GM23338 (cell line): ENCODE measurements at regions not wholly inside any gene's neighbourhood (a gene's known extent, or its start where the extent isn't known, plus 50 kb on each side); places are given as distances from the start of the nearest gene placed in this dataset.

Source experiments
- ATAC-seq: fragments of 200-7000 bp; cut with Tn5 transposase; 3 replicates; pipeline ENCODE4 v1.9.1; 2020
- DNase-seq: peaks from one replicate; pipeline ENCODE4 v3.0.0-alpha.2; 2015; ENCODE audit warnings: low spot score
- H2AFZ ChIP-seq: fragments of 200-600 bp; sonication (generic); 2 replicates; pipeline ENCODE4 v1.8.0; 2016; ENCODE audit warnings: antibody characterized with exemption, mild to moderate bottlenecking, moderate library complexity
- H3F3A ChIP-seq: fragments of 200-600 bp; sonication (generic); replicated peaks from 2 replicates; pipeline ENCODE4 v1.8.0; 2017; ENCODE audit warnings: antibody characterized with exemption, mixed run types, low read depth
- H3K27ac ChIP-seq: fragments of 200-600 bp; sonication (generic); 2 replicates; pipeline ENCODE4 v1.6.1; 2016; ENCODE audit warnings: low read depth
- H3K27me3 ChIP-seq: fragments of 200-600 bp; sonication (generic); 2 replicates; pipeline ENCODE4 v1.8.0; 2016; ENCODE audit warnings: mild to moderate bottlenecking, mixed run types, moderate library complexity; ENCODE audit not compliant: insufficient read depth
- H3K36me3 ChIP-seq: fragments of 200-600 bp; sonication (generic); 2 replicates; pipeline ENCODE4 v1.8.0; 2016; ENCODE audit warnings: mild to moderate bottlenecking; ENCODE audit not compliant: insufficient read depth
- H3K4me1 ChIP-seq: fragments of 200-600 bp; sonication (generic); 2 replicates; pipeline ENCODE4 v1.8.0; 2016; ENCODE audit warnings: mild to moderate bottlenecking, moderate library complexity; ENCODE audit not compliant: insufficient read depth
- H3K4me2 ChIP-seq: fragments of 200-600 bp; sonication (generic); 2 replicates; pipeline ENCODE4 v1.7.1; 2017; ENCODE audit warnings: mixed run types
- H3K4me3 ChIP-seq: fragments of 200-600 bp; sonication (generic); 2 replicates; pipeline ENCODE4 v1.6.1; 2016; ENCODE audit warnings: mixed run types
- H3K79me2 ChIP-seq: fragments of 200-600 bp; sonication (generic); replicated peaks from 2 replicates; pipeline ENCODE4 v1.8.0; 2017; ENCODE audit warnings: mild to moderate bottlenecking; ENCODE audit not compliant: insufficient read depth
- H3K9me2 ChIP-seq: fragments of 200-600 bp; sonication (generic); 2 replicates; pipeline ENCODE4 v1.8.0; 2017; ENCODE audit not compliant: insufficient read depth
- H4K20me1 ChIP-seq: fragments of 200-600 bp; sonication (generic); replicated peaks from 2 replicates; pipeline ENCODE4 v1.8.0; 2017; ENCODE audit warnings: mild to moderate bottlenecking; ENCODE audit not compliant: insufficient read depth
- H3K27ac Mint-ChIP-seq: 2 replicates; pipeline ENCODE4 v1.8.0; 2020; ENCODE audit warnings: inconsistent platforms, mild to moderate bottlenecking, moderate library complexity, mixed read lengths
- H3K27me3 Mint-ChIP-seq: 3 replicates; pipeline ENCODE4 v1.8.0; 2022; ENCODE audit warnings: low read depth, mild to moderate bottlenecking, moderate library complexity, mixed read lengths, inconsistent platforms; ENCODE audit not compliant: insufficient read depth, poor library complexity
- H3K36me3 Mint-ChIP-seq: 3 replicates; pipeline ENCODE4 v1.8.0; 2021; ENCODE audit warnings: low read depth, mild to moderate bottlenecking, inconsistent platforms, moderate library complexity, mixed read lengths
- H3K4me1 Mint-ChIP-seq: 3 replicates; pipeline ENCODE4 v1.8.0; 2020; ENCODE audit warnings: mild to moderate bottlenecking, inconsistent platforms, mixed read lengths
- H3K4me3 Mint-ChIP-seq: 3 replicates; pipeline ENCODE4 v1.8.0; 2021; ENCODE audit warnings: moderate library complexity, mild to moderate bottlenecking, inconsistent platforms, mixed read lengths
- H3K9me3 Mint-ChIP-seq: 3 replicates; pipeline ENCODE4 v1.8.0; 2020; ENCODE audit warnings: moderate library complexity, mild to moderate bottlenecking, inconsistent platforms, mixed read lengths
- CREB1 ChIP-seq: fragments of 250-450 bp; sonication (Bioruptor Pico); IDR thresholded peaks from 2 replicates; pipeline ENCODE4 v1.5.0; 2020; ENCODE audit warnings: low read depth, mild to moderate bottlenecking, moderate library complexity
- EZH2 ChIP-seq: fragments of 200-600 bp; sonication (generic); IDR thresholded peaks from one replicate; pipeline ENCODE4 v1.8.0; 2017; ENCODE audit warnings: antibody characterized with exemption, mild to moderate bottlenecking, low read depth; ENCODE audit not compliant: unreplicated experiment
- NANOG ChIP-seq: IDR thresholded peaks from 2 replicates; pipeline ENCODE4 v1.6.1; 2016; ENCODE audit warnings: antibody characterized with exemption, borderline replicate concordance
- POLR2AphosphoS5 ChIP-seq: IDR thresholded peaks from 2 replicates; pipeline ENCODE4 v1.6.1; 2016; ENCODE audit warnings: antibody characterized with exemption, low read depth
- ZNF114 ChIP-seq: fragments of 250-450 bp; sonication (Bioruptor Pico); IDR thresholded peaks from 2 replicates; pipeline ENCODE4 v1.5.0; 2020; ENCODE audit warnings: mild to moderate bottlenecking, moderate library complexity
- TF ChIP-seq, protein P1 (sequence below): fragments of 250-450 bp; sonication (Bioruptor Pico); IDR thresholded peaks from 2 replicates; pipeline ENCODE4 v1.5.0; 2020; ENCODE audit warnings: mild to moderate bottlenecking, moderate library complexity
- TF ChIP-seq, protein P2 (sequence below), 2 experiments: fragments of 200-600 bp in 1 of 2; sonication (generic) in 1 of 2; conservative IDR thresholded peaks; 2 replicates each; pipeline versions ENCODE4 v1.5.1 to v1.6.1; 2016 to 2017; ENCODE audit warnings: antibody characterized with exemption in 2 of 2, low read depth in 2 of 2, mild to moderate bottlenecking in 2 of 2, moderate library complexity in 1 of 2
- TF ChIP-seq, protein P3 (sequence below): IDR thresholded peaks from 2 replicates; pipeline ENCODE4 v1.6.1; 2016; ENCODE audit warnings: antibody characterized with exemption
- TF ChIP-seq, protein P4 (sequence below): IDR thresholded peaks from one replicate; pipeline ENCODE4 v1.6.1; 2018; ENCODE audit warnings: antibody characterized with exemption; ENCODE audit not compliant: unreplicated experiment

DNA sequence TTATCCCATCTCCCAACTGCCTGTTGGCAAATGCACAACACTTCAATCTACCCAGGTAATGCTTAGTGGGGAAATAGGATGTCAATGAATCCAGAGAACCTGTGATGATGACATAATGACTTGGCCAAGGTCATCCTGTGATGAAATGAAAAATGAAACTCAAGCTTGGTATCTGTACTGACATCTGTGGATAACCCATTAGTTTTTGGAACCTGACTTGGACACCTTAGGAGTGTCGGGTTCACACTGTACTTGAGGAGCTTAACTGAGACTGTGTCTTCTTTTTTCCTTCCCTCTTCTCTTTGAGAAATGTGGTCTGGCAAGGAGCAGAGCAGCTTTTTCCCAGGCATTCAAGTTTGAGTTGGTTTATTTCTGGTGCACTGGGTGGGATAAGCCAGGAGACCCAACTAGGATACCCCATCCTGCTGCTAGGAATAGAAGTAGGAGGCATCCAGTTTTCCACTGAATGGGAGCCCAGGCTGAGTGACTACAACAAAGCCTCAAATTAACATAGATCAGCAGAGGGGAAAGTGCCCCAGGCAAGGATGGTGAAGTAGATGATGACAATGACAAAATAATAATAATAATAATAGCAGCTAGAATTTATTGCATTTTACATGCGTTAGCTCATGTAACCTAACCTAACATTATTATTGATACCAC, 72.1 kb downstream of the ADRB2 start (continued):
- TF ChIP-seq, protein P1, sequence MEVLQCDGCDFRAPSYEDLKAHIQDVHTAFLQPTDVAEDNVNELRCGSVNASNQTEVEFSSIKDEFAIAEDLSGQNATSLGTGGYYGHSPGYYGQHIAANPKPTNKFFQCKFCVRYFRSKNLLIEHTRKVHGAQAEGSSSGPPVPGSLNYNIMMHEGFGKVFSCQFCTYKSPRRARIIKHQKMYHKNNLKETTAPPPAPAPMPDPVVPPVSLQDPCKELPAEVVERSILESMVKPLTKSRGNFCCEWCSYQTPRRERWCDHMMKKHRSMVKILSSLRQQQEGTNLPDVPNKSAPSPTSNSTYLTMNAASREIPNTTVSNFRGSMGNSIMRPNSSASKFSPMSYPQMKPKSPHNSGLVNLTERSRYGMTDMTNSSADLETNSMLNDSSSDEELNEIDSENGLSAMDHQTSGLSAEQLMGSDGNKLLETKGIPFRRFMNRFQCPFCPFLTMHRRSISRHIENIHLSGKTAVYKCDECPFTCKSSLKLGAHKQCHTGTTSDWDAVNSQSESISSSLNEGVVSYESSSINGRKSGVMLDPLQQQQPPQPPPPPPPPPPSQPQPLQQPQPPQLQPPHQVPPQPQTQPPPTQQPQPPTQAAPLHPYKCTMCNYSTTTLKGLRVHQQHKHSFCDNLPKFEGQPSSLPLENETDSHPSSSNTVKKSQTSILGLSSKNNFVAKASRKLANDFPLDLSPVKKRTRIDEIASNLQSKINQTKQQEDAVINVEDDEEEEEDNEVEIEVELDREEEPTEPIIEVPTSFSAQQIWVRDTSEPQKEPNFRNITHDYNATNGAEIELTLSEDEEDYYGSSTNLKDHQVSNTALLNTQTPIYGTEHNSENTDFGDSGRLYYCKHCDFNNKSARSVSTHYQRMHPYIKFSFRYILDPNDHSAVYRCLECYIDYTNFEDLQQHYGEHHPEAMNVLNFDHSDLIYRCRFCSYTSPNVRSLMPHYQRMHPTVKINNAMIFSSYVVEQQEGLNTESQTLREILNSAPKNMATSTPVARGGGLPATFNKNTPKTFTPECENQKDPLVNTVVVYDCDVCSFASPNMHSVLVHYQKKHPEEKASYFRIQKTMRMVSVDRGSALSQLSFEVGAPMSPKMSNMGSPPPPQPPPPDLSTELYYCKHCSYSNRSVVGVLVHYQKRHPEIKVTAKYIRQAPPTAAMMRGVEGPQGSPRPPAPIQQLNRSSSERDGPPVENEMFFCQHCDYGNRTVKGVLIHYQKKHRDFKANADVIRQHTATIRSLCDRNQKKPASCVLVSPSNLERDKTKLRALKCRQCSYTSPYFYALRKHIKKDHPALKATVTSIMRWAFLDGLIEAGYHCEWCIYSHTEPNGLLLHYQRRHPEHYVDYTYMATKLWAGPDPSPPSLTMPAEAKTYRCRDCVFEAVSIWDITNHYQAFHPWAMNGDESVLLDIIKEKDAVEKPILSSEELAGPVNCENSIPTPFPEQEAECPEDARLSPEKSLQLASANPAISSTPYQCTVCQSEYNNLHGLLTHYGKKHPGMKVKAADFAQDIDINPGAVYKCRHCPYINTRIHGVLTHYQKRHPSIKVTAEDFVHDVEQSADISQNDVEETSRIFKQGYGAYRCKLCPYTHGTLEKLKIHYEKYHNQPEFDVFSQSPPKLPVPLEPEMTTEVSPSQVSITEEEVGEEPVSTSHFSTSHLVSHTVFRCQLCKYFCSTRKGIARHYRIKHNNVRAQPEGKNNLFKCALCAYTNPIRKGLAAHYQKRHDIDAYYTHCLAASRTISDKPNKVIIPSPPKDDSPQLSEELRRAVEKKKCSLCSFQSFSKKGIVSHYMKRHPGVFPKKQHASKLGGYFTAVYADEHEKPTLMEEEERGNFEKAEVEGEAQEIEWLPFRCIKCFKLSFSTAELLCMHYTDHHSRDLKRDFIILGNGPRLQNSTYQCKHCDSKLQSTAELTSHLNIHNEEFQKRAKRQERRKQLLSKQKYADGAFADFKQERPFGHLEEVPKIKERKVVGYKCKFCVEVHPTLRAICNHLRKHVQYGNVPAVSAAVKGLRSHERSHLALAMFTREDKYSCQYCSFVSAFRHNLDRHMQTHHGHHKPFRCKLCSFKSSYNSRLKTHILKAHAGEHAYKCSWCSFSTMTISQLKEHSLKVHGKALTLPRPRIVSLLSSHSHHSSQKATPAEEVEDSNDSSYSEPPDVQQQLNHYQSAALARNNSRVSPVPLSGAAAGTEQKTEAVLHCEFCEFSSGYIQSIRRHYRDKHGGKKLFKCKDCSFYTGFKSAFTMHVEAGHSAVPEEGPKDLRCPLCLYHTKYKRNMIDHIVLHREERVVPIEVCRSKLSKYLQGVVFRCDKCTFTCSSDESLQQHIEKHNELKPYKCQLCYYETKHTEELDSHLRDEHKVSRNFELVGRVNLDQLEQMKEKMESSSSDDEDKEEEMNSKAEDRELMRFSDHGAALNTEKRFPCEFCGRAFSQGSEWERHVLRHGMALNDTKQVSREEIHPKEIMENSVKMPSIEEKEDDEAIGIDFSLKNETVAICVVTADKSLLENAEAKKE (CRISPR knock-in tag) = no peak
- TF ChIP-seq EZH2 (no peak), NANOG (no peak), CREB1 (CRISPR knock-in tag) (no peak), POLR2AphosphoS5 (no peak)
- TF ChIP-seq, protein P2, sequence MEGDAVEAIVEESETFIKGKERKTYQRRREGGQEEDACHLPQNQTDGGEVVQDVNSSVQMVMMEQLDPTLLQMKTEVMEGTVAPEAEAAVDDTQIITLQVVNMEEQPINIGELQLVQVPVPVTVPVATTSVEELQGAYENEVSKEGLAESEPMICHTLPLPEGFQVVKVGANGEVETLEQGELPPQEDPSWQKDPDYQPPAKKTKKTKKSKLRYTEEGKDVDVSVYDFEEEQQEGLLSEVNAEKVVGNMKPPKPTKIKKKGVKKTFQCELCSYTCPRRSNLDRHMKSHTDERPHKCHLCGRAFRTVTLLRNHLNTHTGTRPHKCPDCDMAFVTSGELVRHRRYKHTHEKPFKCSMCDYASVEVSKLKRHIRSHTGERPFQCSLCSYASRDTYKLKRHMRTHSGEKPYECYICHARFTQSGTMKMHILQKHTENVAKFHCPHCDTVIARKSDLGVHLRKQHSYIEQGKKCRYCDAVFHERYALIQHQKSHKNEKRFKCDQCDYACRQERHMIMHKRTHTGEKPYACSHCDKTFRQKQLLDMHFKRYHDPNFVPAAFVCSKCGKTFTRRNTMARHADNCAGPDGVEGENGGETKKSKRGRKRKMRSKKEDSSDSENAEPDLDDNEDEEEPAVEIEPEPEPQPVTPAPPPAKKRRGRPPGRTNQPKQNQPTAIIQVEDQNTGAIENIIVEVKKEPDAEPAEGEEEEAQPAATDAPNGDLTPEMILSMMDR (conservative IDR thresholded peaks at IDR 0.05; ENCODE audit: low read depth in 2 of 2) = no peak

DNA sequence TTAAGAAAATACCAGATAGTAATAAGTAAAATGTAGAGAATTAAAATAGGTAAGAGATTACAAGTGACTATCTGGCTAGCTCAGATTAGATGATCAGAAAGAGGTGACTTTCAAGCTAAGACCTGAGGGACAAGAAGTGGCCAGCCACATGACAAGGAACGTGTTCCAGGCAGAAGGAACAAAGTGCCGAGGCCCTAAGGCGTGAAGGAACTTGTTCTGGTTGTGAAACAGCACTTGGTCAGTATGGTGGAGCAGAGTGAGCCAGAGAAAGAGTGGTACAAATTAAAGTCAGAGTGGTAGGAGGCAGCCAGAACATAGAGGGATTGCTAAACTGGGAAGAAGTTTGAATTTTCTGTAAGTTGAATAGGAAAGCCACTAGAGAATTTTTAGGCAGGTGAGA, 73.6 kb downstream of the ADRB2 start:
- Histone ChIP-seq H3K4me2 (no peak overlapping the region), H3K36me3 (no peaks in the 10 kb centered on the region), H3K79me2 (no peaks in the 10 kb centered on the region), H2AFZ (no peak overlapping the region), H3F3A (no peaks in the 10 kb centered on the region), H3K27ac (no peak overlapping the region), H4K20me1 (no peaks in the 10 kb centered on the region), H3K9me2 (peaks cover 8% of the 10 kb centered on the region; the same call in 1 of the 2 replicates), H3K4me1 (peaks cover 5% of the 10 kb centered on the region; the same call in 1 of the 2 replicates), H3K4me3 (no peak overlapping the region), H3K27me3 (no peaks in the 10 kb centered on the region)
- peaks cover 5% of the 10 kb centered on the region; the same call in 2 of the 3 replicates for H3K4me1 Mint-ChIP-seq
- no peaks in the 10 kb centered on the region for H3K36me3 Mint-ChIP-seq
- no peak overlapping the region for H3K27ac Mint-ChIP-seq
- H3K27me3 Mint-ChIP-seq = no peaks in the 10 kb centered on the region
- H3K4me3 Mint-ChIP-seq = no peak overlapping the region
- DNase-seq (no peak), ATAC-seq (no peak)
- no peaks in the 10 kb centered on the region for H3K9me3 Mint-ChIP-seq
- no peak for TF ChIP-seq CREB1 (CRISPR knock-in tag)
- TF ChIP-seq EZH2 = no peak
- no peak for TF ChIP-seq ZNF114
- TF ChIP-seq, protein P3, sequence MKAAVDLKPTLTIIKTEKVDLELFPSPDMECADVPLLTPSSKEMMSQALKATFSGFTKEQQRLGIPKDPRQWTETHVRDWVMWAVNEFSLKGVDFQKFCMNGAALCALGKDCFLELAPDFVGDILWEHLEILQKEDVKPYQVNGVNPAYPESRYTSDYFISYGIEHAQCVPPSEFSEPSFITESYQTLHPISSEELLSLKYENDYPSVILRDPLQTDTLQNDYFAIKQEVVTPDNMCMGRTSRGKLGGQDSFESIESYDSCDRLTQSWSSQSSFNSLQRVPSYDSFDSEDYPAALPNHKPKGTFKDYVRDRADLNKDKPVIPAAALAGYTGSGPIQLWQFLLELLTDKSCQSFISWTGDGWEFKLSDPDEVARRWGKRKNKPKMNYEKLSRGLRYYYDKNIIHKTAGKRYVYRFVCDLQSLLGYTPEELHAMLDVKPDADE = no peak
- TF ChIP-seq, protein P4, sequence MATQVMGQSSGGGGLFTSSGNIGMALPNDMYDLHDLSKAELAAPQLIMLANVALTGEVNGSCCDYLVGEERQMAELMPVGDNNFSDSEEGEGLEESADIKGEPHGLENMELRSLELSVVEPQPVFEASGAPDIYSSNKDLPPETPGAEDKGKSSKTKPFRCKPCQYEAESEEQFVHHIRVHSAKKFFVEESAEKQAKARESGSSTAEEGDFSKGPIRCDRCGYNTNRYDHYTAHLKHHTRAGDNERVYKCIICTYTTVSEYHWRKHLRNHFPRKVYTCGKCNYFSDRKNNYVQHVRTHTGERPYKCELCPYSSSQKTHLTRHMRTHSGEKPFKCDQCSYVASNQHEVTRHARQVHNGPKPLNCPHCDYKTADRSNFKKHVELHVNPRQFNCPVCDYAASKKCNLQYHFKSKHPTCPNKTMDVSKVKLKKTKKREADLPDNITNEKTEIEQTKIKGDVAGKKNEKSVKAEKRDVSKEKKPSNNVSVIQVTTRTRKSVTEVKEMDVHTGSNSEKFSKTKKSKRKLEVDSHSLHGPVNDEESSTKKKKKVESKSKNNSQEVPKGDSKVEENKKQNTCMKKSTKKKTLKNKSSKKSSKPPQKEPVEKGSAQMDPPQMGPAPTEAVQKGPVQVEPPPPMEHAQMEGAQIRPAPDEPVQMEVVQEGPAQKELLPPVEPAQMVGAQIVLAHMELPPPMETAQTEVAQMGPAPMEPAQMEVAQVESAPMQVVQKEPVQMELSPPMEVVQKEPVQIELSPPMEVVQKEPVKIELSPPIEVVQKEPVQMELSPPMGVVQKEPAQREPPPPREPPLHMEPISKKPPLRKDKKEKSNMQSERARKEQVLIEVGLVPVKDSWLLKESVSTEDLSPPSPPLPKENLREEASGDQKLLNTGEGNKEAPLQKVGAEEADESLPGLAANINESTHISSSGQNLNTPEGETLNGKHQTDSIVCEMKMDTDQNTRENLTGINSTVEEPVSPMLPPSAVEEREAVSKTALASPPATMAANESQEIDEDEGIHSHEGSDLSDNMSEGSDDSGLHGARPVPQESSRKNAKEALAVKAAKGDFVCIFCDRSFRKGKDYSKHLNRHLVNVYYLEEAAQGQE = no peak
